SK-N-SH treated with all-trans-retinoic acid at 6 μM for 48 hours (cell line): ENCODE measurements at regions not wholly inside any gene's neighbourhood (a gene's known extent, or its start where the extent isn't known, plus 50 kb on each side); places are given as distances from the start of the nearest gene placed in this dataset.

Experiments
- ARNTL ChIP-seq: fragments of 450-650 bp; formaldehyde crosslinking; IDR thresholded peaks from 2 replicates; pipeline ENCODE4 v1.5.0; 2020; ENCODE audit warnings: low read depth, mild to moderate bottlenecking, moderate library complexity, borderline replicate concordance
- BACH2 ChIP-seq: fragments of 250-450 bp; sonication (Bioruptor Pico); IDR thresholded peaks from 2 replicates; pipeline ENCODE4 v1.9.0; 2021; ENCODE audit warnings: mild to moderate bottlenecking, borderline replicate concordance
- CSDC2 ChIP-seq: fragments of 250-450 bp; sonication (Bioruptor Pico); IDR thresholded peaks from 2 replicates; pipeline ENCODE4 v1.5.0; 2020; ENCODE audit warnings: mild to moderate bottlenecking, moderate library complexity
- GLIS3 ChIP-seq: fragments of 250-450 bp; sonication (Bioruptor Pico); IDR thresholded peaks from 2 replicates; pipeline ENCODE4 v1.5.0; 2020; ENCODE audit warnings: mild to moderate bottlenecking, moderate library complexity
- RARB ChIP-seq: fragments of 250-450 bp; sonication (Bioruptor Pico); IDR thresholded peaks from 2 replicates; pipeline ENCODE4 v1.8.0; 2021; ENCODE audit warnings: mild to moderate bottlenecking, moderate library complexity
- SNAI2 ChIP-seq: fragments of 250-450 bp; sonication (Bioruptor Pico); IDR thresholded peaks from 2 replicates; pipeline ENCODE4 v1.5.0; 2020; ENCODE audit warnings: mild to moderate bottlenecking, moderate library complexity
- ZC3H10 ChIP-seq: fragments of 250-450 bp; sonication (Bioruptor Pico); IDR thresholded peaks from 2 replicates; pipeline ENCODE4 v1.5.1; 2021; ENCODE audit warnings: mild to moderate bottlenecking, moderate library complexity
- ZFP30 ChIP-seq: fragments of 450-650 bp; formaldehyde crosslinking; IDR thresholded peaks from 2 replicates; pipeline ENCODE4 v1.5.0; 2022; ENCODE audit warnings: mild to moderate bottlenecking, moderate library complexity
- ZNF70 ChIP-seq: fragments of 450-650 bp; formaldehyde crosslinking; IDR thresholded peaks from 2 replicates; pipeline ENCODE4 v1.5.0; 2020; ENCODE audit warnings: mild to moderate bottlenecking, moderate library complexity
- ZNF8 ChIP-seq: fragments of 450-650 bp; formaldehyde crosslinking; IDR thresholded peaks from 2 replicates; pipeline ENCODE4 v1.5.0; 2020; ENCODE audit warnings: mild to moderate bottlenecking, moderate library complexity
- TF ChIP-seq, protein P1 (sequence below): fragments of 250-450 bp; sonication (Bioruptor Pico); IDR thresholded peaks from 2 replicates; pipeline ENCODE4 v1.5.1; 2020; ENCODE audit warnings: low read depth, mild to moderate bottlenecking, moderate library complexity
- TF ChIP-seq, protein P2 (sequence below): fragments of 250-450 bp; sonication (Bioruptor Pico); IDR thresholded peaks from 2 replicates; pipeline ENCODE4 v1.8.0; 2021; ENCODE audit warnings: low read depth, mild to moderate bottlenecking, moderate library complexity, borderline replicate concordance
- TF ChIP-seq, protein P3 (sequence below): fragments of 250-450 bp; sonication (Bioruptor Pico); IDR thresholded peaks from 2 replicates; pipeline ENCODE4 v1.8.0; 2020; ENCODE audit warnings: mild to moderate bottlenecking, moderate library complexity, borderline replicate concordance

DNA sequence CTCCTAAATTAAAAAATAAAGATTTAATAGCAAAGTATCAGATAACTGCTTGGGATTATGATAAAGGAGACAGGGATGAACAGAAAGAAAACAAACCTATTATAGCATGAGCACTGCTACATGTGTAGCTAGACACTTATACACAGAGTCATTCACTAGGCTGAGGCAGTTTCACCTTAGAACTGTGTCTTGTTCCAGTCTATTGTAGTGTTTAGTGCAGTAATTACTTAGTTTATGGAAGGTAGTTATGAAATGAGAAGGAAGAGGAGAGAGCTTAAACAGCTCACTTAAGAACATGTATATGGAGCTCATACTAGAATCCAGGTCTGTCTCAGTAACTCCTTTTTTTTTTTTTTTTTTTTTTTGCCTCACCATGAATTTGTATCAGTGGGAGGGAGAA lies 441.4 kb downstream of the PDCD6IP start:
- TF ChIP-seq ARNTL (CRISPR knock-in tag) = no peak
- TF ChIP-seq, protein P1, sequence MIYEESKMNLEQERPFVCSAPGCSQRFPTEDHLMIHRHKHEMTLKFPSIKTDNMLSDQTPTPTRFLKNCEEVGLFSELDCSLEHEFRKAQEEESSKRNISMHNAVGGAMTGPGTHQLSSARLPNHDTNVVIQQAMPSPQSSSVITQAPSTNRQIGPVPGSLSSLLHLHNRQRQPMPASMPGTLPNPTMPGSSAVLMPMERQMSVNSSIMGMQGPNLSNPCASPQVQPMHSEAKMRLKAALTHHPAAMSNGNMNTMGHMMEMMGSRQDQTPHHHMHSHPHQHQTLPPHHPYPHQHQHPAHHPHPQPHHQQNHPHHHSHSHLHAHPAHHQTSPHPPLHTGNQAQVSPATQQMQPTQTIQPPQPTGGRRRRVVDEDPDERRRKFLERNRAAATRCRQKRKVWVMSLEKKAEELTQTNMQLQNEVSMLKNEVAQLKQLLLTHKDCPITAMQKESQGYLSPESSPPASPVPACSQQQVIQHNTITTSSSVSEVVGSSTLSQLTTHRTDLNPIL (CRISPR knock-in tag) = no peak
- TF ChIP-seq, protein P2, sequence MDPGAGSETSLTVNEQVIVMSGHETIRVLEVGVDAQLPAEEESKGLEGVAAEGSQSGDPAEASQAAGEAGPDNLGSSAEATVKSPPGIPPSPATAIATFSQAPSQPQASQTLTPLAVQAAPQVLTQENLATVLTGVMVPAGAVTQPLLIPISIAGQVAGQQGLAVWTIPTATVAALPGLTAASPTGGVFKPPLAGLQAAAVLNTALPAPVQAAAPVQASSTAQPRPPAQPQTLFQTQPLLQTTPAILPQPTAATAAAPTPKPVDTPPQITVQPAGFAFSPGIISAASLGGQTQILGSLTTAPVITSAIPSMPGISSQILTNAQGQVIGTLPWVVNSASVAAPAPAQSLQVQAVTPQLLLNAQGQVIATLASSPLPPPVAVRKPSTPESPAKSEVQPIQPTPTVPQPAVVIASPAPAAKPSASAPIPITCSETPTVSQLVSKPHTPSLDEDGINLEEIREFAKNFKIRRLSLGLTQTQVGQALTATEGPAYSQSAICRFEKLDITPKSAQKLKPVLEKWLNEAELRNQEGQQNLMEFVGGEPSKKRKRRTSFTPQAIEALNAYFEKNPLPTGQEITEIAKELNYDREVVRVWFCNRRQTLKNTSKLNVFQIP (CRISPR knock-in tag) = no peak
- TF ChIP-seq SNAI2 (CRISPR knock-in tag) = no peak
- TF ChIP-seq ZFP30 = no peak
- TF ChIP-seq GLIS3 (CRISPR knock-in tag) = no peak
- TF ChIP-seq ZC3H10 = no peak
- TF ChIP-seq, protein P3, sequence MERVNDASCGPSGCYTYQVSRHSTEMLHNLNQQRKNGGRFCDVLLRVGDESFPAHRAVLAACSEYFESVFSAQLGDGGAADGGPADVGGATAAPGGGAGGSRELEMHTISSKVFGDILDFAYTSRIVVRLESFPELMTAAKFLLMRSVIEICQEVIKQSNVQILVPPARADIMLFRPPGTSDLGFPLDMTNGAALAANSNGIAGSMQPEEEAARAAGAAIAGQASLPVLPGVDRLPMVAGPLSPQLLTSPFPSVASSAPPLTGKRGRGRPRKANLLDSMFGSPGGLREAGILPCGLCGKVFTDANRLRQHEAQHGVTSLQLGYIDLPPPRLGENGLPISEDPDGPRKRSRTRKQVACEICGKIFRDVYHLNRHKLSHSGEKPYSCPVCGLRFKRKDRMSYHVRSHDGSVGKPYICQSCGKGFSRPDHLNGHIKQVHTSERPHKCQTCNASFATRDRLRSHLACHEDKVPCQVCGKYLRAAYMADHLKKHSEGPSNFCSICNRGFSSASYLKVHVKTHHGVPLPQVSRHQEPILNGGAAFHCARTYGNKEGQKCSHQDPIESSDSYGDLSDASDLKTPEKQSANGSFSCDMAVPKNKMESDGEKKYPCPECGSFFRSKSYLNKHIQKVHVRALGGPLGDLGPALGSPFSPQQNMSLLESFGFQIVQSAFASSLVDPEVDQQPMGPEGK = no peak
- TF ChIP-seq ZNF70 = no peak
- no peak for TF ChIP-seq BACH2 (CRISPR knock-in tag)
- no peak for TF ChIP-seq RARB
- TF ChIP-seq CSDC2 (CRISPR knock-in tag) = no peak
- TF ChIP-seq ZNF8 = no peak
